CD4-positive, alpha-beta T cell (primary cell): ENCODE measurements at regions not wholly inside any gene's neighbourhood (a gene's known extent, or its start where the extent isn't known, plus 50 kb on each side); places are given as distances from the start of the nearest gene placed in this dataset.

Source experiments
- ATAC-seq: fragments of 200-7000 bp; cut with Tn5 transposase; one replicate; pipeline ENCODE4 v1.10.0; 2022; ENCODE audit warnings: mild to moderate bottlenecking; ENCODE audit not compliant: poor library complexity
- CTCF ChIA-PET: fragments of 350-600 bp; sonication (Branson Sonifier 250); formaldehyde crosslinking; loops from one replicate; lab custom pipeline; 2021; ENCODE audit warnings: antibody characterized with exemption, inconsistent platforms; lab: Charles Lee
- POLR2A ChIA-PET: fragments of 350-600 bp; sonication (Branson Sonifier 250); formaldehyde crosslinking; loops from one replicate; lab custom pipeline; 2021; ENCODE audit warnings: antibody characterized with exemption, inconsistent platforms; lab: Charles Lee
- DNase-seq, 14 experiments: peaks; one replicate each; pipeline ENCODE4 v3.0.0-alpha.2; 2013 to 2020; ENCODE audit warnings: mixed read lengths in 2 of 14
- H3K27ac ChIP-seq, 2 donors: one replicate each; pipeline versions ENCODE4 v1.5.1 to v1.7.0; 2013; ENCODE audit warnings: low read length in 2 of 2, low read depth in 1 of 2, mild to moderate bottlenecking in 1 of 2
- H3K27me3 ChIP-seq, 2 experiments: 1 replicate in 1 of 2; 2 replicates in 1 of 2; pipeline versions ENCODE4 v1.6.1 to v1.7.0; 2013; ENCODE audit warnings: low read length in 2 of 2, control low read depth in 1 of 2, mild to moderate bottlenecking in 1 of 2, moderate library complexity in 1 of 2; ENCODE audit not compliant: insufficient read depth in 2 of 2, control insufficient read depth in 1 of 2
- H3K36me3 ChIP-seq: one replicate; pipeline ENCODE4 v1.6.1; 2013; ENCODE audit warnings: low read length, control low read depth; ENCODE audit not compliant: insufficient read depth
- H3K4me1 ChIP-seq: one replicate; pipeline ENCODE4 v1.6.1; 2013; ENCODE audit warnings: low read length, control low read depth; ENCODE audit not compliant: insufficient read depth
- H3K4me3 ChIP-seq: one replicate; pipeline ENCODE4 v1.5.1; 2013; ENCODE audit warnings: mild to moderate bottlenecking, low read length, moderate library complexity
- H3K9me3 ChIP-seq, 2 experiments: 1 replicate in 1 of 2; 2 replicates in 1 of 2; pipeline versions ENCODE4 v1.6.1 to v1.7.0; 2013; ENCODE audit warnings: low read length in 2 of 2, mild to moderate bottlenecking in 2 of 2, control low read depth in 1 of 2, moderate library complexity in 1 of 2; ENCODE audit not compliant: control insufficient read depth in 1 of 2, insufficient read depth in 1 of 2
- H3K27ac Mint-ChIP-seq: one replicate; pipeline ENCODE4 v1.8.0; 2020; ENCODE audit warnings: mixed read lengths
- H3K27me3 Mint-ChIP-seq: one replicate; pipeline ENCODE4 v1.8.0; 2021; ENCODE audit warnings: mixed read lengths
- H3K36me3 Mint-ChIP-seq: one replicate; pipeline ENCODE4 v1.8.0; 2021; ENCODE audit warnings: low read depth, mixed read lengths
- H3K4me1 Mint-ChIP-seq: one replicate; pipeline ENCODE4 v1.8.0; 2021; ENCODE audit warnings: low read depth, mixed read lengths
- H3K4me3 Mint-ChIP-seq: one replicate; pipeline ENCODE4 v1.8.0; 2020; ENCODE audit warnings: mild to moderate bottlenecking, mixed read lengths
- H3K9me3 Mint-ChIP-seq: one replicate; pipeline ENCODE4 v1.8.0; 2020; ENCODE audit warnings: mixed read lengths
- CTCF ChIP-seq: fragments of 200-600 bp; IDR thresholded peaks from one replicate; pipeline ENCODE4 v1.8.0; 2022; ENCODE audit warnings: antibody characterized with exemption, mild to moderate bottlenecking
- intact Hi-C, 2 experiments: fragments of 100-400 bp; cut with DNase I in 1 of 2; cut with micrococcal nuclease in 1 of 2; formaldehyde crosslinking; loops; one replicate each; pipeline versions ENCODE4 v1.15.1 to v1.9.0; 2023 to 2025; cut with DNase I, micrococcal nuclease

GRCh38 chrX:45697591-45697990 is 496.9 kb upstream of the DIPK2B start:
- Histone ChIP-seq H3K27me3 (no peaks in the 10 kb centered on the region), H3K27ac (no peak overlapping the region), H3K36me3 (no peaks in the 10 kb centered on the region), H3K4me1 (no peaks in the 10 kb centered on the region), H3K4me3 (no peak overlapping the region), H3K9me3 (no peaks in the 10 kb centered on the region)
- Mint-ChIP-seq H3K27me3 (no peaks in the 10 kb centered on the region), H3K36me3 (no peaks in the 10 kb centered on the region), H3K27ac (no peak overlapping the region), H3K4me3 (no peak overlapping the region), H3K9me3 (no peaks in the 10 kb centered on the region), H3K4me1 (no peaks in the 10 kb centered on the region)
- no peak for TF ChIP-seq CTCF
- POLR2A ChIA-PET, result no interaction called here
- ATAC-seq, result no peak
- CTCF ChIA-PET, result no interaction called here
- peak in 2 of 14 experiments; percentile 6 to 22 for DNase-seq
- intact Hi-C loops, result no loop called here

- no peak overlapping the region for H3K27ac Mint-ChIP-seq
- no peak overlapping the region for H3K4me3 Mint-ChIP-seq
- intact Hi-C loops, result no loop called here
- Histone ChIP-seq H3K36me3 (no peaks in the 10 kb centered on the region), H3K27me3 (no peaks in the 10 kb centered on the region), H3K27ac (no peak overlapping the region), H3K9me3 (no peaks in the 10 kb centered on the region), H3K4me3 (no peak overlapping the region), H3K4me1 (no peaks in the 10 kb centered on the region)
- no peaks in the 10 kb centered on the region for H3K4me1 Mint-ChIP-seq
- H3K27me3 Mint-ChIP-seq, result no peaks in the 10 kb centered on the region
- ChIA-PET CTCF (no interaction called here), POLR2A (interaction anchor here (0.5 kb wide), 1 partner anchor 14 kb away, joined by 3 read pairs; no protein-coding TSS in a partner anchor)
- DNase-seq, result no peak
- no peaks in the 10 kb centered on the region for H3K36me3 Mint-ChIP-seq
- ATAC-seq, result no peak
- no peaks in the 10 kb centered on the region for H3K9me3 Mint-ChIP-seq
- TF ChIP-seq CTCF, result no peak
Observed at GRCh38 chrX:45696736-45697135, 496.1 kb upstream of the DIPK2B start.

GRCh38 chrX:45689971-45690370 is 489.3 kb upstream of the DIPK2B start:
- Mint-ChIP-seq H3K27ac (no peak overlapping the region), H3K36me3 (no peaks in the 10 kb centered on the region), H3K4me1 (no peaks in the 10 kb centered on the region), H3K27me3 (no peaks in the 10 kb centered on the region), H3K4me3 (no peak overlapping the region), H3K9me3 (no peaks in the 10 kb centered on the region)
- ATAC-seq, result no peak
- ChIA-PET POLR2A (no interaction called here), CTCF (no interaction called here)
- intact Hi-C loops, result no loop called here
- Histone ChIP-seq H3K36me3 (no peaks in the 10 kb centered on the region), H3K4me1 (no peaks in the 10 kb centered on the region), H3K4me3 (no peak overlapping the region), H3K9me3 (no peaks in the 10 kb centered on the region), H3K27ac (no peak overlapping the region), H3K27me3 (no peaks in the 10 kb centered on the region)
- DNase-seq, result no peak
- TF ChIP-seq CTCF, result no peak
